Right cardiac atrium (tissue), 5 donors: ENCODE measurements at regions not wholly inside any gene's neighbourhood (a gene's known extent, or its start where the extent isn't known, plus 50 kb on each side); places are given as distances from the start of the nearest gene placed in this dataset.
A peak's percentile ranks its signal among the peaks of the same experiment; 100 is the strongest.

Experiments used
- ATAC-seq, 2 donors: fragments of 200-7000 bp; cut with Tn5 transposase; one replicate each; pipeline versions ENCODE4 v1.8.0 to v1.9.1; 2020; ENCODE audit warnings: moderate library complexity in 2 of 2, mild to moderate bottlenecking in 1 of 2
- DNase-seq, 3 donors: peaks; one replicate each; pipeline ENCODE4 v3.0.0-alpha.2; 2020
- H3K27ac ChIP-seq: one replicate; pipeline ENCODE4 v1.5.1; 2013; ENCODE audit warnings: mild to moderate bottlenecking, low read length, control low read depth, moderate library complexity
- H3K27me3 ChIP-seq: one replicate; pipeline ENCODE4 v1.6.1; 2013; ENCODE audit not compliant: control insufficient read depth, insufficient read depth
- H3K4me1 ChIP-seq: one replicate; pipeline ENCODE4 v1.6.1; 2013; ENCODE audit warnings: low read length; ENCODE audit not compliant: control insufficient read depth, insufficient read depth
- H3K4me3 ChIP-seq: one replicate; pipeline ENCODE4 v1.5.1; 2013; ENCODE audit warnings: low read length, control low read depth
- H3K9me3 ChIP-seq: one replicate; pipeline ENCODE4 v1.6.1; 2013; ENCODE audit warnings: low read length; ENCODE audit not compliant: control insufficient read depth
- WGBS: extraction: QIAGEN DNeasy Blood & Tissue Kit; methylation state at CpG from one replicate; pipeline ENCODE4 v1.1.7; 2013; 5-methylcytosine and 5-hydroxymethylcytosine counted together
- intact Hi-C, 4 donors: fragments of 100-400 bp; cut with DNase I; formaldehyde crosslinking; loops; one replicate each; pipeline versions ENCODE4 v1.11.0 to v1.14.0; 2022 to 2023
- donor health status: healthy with polysubstance abuse.
- donor health status: DM: no; HTN: yes; CAD: no.
- donor health status: DM: no; HTN: no; CAD: no.
- donor health status: DM: no; HTN: yes; CAD: no; lungs with severe emphysema.
- donor health status: DM: yes; HTN: yes; CAD: no.

DNA sequence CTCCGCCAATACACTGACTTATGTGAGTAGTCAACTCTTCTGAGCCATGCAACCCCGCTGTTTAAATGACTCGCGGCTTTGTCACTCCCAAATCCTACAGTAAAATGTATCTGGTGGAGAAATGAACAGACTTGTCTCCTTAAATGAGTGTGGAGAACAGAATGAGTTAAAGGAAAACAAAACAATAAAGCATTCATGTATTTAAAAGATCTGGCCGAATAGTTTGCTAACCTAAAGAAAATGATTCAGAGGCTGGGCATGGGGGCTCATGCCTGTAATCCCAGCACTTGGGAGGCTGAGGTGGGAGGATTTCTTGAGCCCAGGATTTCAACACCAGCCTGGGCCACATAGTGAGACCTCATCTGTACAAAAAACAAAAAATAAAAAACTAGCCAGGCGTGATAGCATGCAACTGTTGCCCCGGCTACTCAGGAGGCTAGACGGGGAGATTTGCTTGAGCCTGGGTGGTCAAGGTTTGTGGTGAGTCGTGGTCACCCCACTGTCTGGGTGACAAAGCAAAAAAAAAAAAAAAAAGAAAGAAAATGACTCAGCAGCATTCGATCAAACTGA lies 86.5 kb upstream of the PFKP start:
- Histone ChIP-seq H3K4me1 (no peaks in the 10 kb centered on the region), H3K9me3 (no peaks in the 10 kb centered on the region), H3K27ac (no peak overlapping the region), H3K27me3 (no peaks in the 10 kb centered on the region), H3K4me3 (no peak overlapping the region)
- WGBS: 77% methylated on average over 10 of the region's 10 CpGs
- ATAC-seq (no peak), DNase-seq (no peak)
- intact Hi-C loops: no loop called here

DNA sequence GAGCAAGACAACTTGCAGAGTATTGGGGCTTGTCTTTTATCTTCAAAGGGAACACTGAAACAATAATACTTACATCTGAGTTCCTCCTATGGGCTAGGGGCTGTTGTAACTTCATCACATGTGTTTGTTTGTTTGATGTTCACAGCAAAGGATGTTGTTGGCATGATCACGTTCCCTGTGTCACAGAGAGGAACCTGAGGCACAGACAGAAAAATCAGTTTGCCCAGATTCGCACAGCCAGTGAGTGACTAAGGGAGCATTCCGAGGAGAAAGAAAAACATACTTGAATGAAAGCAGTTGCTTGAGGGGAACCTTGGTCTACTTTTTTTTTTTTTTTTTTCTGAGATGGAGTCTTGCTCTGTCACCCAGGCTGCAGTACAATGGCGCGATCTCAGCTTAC lies 87.2 kb upstream of the PFKP start:
- intact Hi-C loops: no loop called here
- ATAC-seq: no peak
- no peaks in the 10 kb centered on the region for H3K9me3 ChIP-seq
- WGBS: 84% methylated on average over 5 of the region's 5 CpGs
- no peak overlapping the region for H3K4me3 ChIP-seq
- no peak overlapping the region for H3K27ac ChIP-seq
- H3K4me1 ChIP-seq: no peaks in the 10 kb centered on the region
- DNase-seq: no peak
- no peaks in the 10 kb centered on the region for H3K27me3 ChIP-seq

DNA sequence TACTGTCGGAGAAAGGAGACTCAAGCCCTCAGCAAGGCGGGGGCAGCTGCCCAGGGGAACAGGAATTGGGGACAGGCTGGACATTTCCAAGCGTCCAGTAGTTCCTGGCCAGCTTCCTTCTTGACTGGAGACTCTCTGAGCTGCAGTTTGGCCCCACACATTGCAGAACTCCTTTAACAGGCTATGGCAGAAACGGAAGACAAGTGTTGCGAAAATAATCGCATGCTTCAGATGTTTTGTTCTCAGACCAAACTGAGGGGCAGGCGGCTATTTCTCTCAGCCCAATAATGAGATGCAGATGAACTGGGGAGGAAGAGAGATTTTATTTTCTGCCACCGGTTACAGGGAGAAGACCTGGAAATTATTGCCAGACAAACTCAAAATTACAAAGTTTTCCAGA lies 88.0 kb upstream of the PFKP start:
- Histone ChIP-seq H3K4me3 (no peak overlapping the region), H3K9me3 (no peaks in the 10 kb centered on the region), H3K27me3 (no peaks in the 10 kb centered on the region), H3K27ac (no peak overlapping the region), H3K4me1 (no peaks in the 10 kb centered on the region)
- intact Hi-C loops: no loop called here
- ATAC-seq (no peak), DNase-seq (peak in 1 of 3 donors; percentile 55)
- WGBS: 58% methylated on average over 8 of the region's 8 CpGs

DNA sequence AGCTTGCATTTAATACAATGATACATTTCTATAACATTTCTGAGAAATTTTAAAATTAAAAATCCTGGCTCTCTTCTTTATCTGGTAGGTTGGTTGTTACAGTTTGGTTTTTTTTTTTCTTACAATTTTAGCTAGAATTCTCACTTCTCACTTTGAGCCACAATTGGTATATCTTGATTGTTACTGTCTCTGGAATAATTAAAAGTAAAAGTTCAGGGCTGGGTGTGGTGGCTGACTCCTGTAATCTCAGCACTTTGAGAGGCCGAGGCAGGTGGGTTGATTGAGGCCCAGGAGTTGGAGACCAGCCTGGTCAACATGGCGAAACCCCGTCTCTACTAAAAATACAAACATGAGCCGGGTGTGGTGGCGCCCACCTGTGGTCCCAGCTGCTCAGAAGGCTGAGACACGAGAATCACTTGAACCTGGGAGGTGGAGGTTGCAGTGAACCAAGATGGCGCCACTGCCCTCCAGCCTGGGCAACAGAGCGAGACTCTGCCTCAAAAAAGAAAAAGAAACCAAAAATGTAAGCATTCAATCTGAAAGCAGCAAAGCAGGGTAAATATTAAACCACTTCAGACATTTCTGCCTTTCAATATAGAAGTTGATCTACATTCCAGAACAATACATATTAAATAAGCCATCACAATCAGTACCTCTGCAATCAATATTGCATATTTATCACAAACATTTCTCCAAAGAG lies 88.6 kb upstream of the PFKP start:
- 89% methylated on average over 8 of the region's 8 CpGs for whole genome bisulfite sequencing
- ATAC-seq (no peak), DNase-seq (no peak)
- no peak overlapping the region for H3K27ac ChIP-seq
- intact Hi-C loops: no loop called here
- H3K4me1 ChIP-seq: no peaks in the 10 kb centered on the region
- no peak overlapping the region for H3K4me3 ChIP-seq
- no peaks in the 10 kb centered on the region for H3K9me3 ChIP-seq
- H3K27me3 ChIP-seq: no peaks in the 10 kb centered on the region

DNA sequence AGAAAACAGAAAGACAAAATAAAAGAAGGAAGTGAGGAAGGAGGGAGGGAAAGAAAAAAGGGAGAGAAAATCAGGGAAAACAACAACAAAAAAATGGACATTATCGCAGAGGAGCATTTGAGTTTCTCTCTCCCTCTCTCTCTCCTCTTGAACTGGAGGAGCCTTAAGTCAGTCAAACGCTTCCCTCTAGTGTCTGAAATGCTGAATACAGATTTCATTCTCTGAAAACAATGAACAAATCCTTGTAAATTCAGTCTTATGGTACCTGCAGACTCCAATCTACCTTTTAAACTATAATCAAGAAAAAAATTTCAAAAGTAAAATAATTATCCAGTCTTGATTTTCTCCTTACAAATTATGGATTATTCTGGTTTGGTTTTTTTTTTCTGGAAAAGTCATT lies 89.2 kb upstream of the PFKP start:
- H3K4me3 ChIP-seq: no peak overlapping the region
- no peaks in the 10 kb centered on the region for H3K9me3 ChIP-seq
- intact Hi-C loops: no loop called here
- ATAC-seq (no peak), DNase-seq (no peak)
- WGBS: 21% methylated on average over 2 of the region's 2 CpGs
- H3K4me1 ChIP-seq: no peaks in the 10 kb centered on the region
- H3K27me3 ChIP-seq: no peaks in the 10 kb centered on the region
- H3K27ac ChIP-seq: no peak overlapping the region

DNA sequence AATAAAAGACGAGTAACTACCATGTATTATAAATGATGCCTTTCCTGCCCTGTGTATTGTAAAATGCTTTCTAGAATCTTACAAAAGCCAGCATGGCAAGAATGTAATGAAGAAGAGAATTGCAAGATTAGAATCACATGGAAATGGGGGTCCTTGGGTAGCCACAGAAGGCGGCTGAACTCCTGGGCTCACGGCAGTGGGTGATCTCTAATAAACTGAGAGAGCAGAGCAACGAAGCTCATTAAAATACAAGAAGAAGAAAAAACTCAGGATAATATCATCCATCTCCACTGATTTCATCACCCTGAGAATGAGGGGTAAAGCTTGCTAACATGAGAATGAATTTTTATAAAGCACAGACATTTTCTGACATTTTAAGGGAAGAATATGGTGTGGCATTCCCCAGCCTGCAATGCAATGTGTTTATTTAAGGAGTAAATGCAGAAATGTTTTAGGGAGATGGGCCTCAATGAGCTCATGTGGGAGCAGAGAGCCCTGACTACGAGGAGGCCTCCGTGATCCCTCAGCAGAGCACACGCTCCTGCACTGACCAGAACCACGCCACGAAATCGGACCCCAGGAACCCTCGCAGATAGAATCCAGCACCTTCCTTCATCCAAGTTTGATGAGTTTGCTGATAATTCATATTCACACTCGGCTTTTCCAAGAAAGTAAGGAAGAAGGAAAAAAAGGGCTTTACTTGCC lies 92.7 kb upstream of the PFKP start:
- ATAC-seq: no peak
- Histone ChIP-seq H3K4me1 (no peaks in the 10 kb centered on the region), H3K9me3 (no peaks in the 10 kb centered on the region), H3K27ac (no peak overlapping the region), H3K27me3 (no peaks in the 10 kb centered on the region), H3K4me3 (no peak overlapping the region)
- 85% methylated on average over 12 of the region's 12 CpGs for WGBS
- no peak for DNase-seq
- intact Hi-C loops: no loop called here

DNA sequence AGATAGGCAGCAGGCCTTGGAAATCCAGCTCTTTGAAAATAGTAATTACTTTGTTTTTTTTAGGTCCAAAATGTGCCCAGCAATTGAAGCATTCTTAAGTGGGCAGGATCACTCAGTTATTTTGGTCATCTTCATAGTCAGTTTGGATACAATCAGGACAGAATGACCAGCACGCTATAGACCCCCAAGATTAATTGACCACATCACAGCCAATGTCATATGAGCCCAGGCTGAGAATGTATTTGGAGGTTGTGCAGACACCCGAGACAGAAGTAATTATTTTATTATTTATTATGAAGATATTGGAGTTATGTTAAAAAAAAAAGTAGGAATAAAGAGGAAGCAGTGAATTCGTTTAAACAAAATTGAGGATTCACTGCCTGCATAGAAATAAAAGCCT lies 93.3 kb upstream of the PFKP start:
- H3K27me3 ChIP-seq: no peaks in the 10 kb centered on the region
- H3K4me3 ChIP-seq: no peak overlapping the region
- WGBS: 77% methylated on average over 3 of the region's 3 CpGs
- H3K4me1 ChIP-seq: no peaks in the 10 kb centered on the region
- H3K27ac ChIP-seq: no peak overlapping the region
- intact Hi-C loops: no loop called here
- ATAC-seq (no peak), DNase-seq (no peak)
- H3K9me3 ChIP-seq: no peaks in the 10 kb centered on the region

DNA sequence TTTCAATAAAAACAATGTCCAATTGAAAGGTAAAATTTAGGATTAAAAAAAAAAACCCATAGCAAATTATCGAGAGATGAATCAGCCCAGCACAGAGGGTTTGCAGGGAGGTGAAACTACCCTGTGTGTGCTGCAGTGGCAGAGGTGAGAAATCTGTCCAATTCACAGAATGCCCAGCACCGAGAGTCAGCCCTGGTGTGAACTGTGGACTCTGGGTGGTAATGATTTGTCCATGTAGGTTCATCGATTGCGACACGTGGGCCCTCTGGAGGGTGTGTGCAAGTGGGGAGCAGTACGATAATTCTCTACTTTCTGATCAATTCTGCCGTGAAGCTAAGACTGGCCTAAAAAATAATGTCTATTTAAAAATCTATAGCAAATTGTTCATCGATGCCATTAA lies 94.5 kb upstream of the PFKP start:
- Histone ChIP-seq H3K9me3 (no peaks in the 10 kb centered on the region), H3K4me3 (no peak overlapping the region), H3K27me3 (no peaks in the 10 kb centered on the region), H3K27ac (no peak overlapping the region), H3K4me1 (no peaks in the 10 kb centered on the region)
- DNase-seq (no peak), ATAC-seq (no peak)
- WGBS: 81% methylated on average over 8 of the region's 8 CpGs
- intact Hi-C loops: no loop called here

DNA sequence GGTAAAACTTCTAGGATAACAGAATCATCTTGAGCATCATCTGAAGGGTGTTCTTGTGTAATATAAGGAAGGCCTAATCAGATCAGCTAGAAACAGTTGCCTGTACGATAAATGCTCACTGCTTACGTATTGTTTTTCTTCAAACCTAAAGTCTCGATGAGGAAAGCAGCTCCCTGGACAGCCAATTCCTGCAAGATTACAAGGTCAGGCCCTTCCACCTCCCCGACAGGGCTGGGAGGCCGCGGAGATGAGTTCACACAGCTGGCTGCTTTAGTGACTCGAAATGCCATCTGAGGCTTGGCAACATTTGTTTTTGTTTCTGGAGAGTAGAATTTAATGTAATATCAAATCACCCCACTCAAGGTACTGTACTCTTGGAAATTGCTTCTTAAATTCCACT lies 95.1 kb upstream of the PFKP start:
- Histone ChIP-seq H3K4me1 (no peaks in the 10 kb centered on the region), H3K27ac (no peak overlapping the region), H3K9me3 (no peaks in the 10 kb centered on the region), H3K27me3 (no peaks in the 10 kb centered on the region), H3K4me3 (no peak overlapping the region)
- no peak for ATAC-seq
- WGBS: 53% methylated on average over 7 of the region's 7 CpGs
- no peak for DNase-seq
- intact Hi-C loops: no loop called here

DNA sequence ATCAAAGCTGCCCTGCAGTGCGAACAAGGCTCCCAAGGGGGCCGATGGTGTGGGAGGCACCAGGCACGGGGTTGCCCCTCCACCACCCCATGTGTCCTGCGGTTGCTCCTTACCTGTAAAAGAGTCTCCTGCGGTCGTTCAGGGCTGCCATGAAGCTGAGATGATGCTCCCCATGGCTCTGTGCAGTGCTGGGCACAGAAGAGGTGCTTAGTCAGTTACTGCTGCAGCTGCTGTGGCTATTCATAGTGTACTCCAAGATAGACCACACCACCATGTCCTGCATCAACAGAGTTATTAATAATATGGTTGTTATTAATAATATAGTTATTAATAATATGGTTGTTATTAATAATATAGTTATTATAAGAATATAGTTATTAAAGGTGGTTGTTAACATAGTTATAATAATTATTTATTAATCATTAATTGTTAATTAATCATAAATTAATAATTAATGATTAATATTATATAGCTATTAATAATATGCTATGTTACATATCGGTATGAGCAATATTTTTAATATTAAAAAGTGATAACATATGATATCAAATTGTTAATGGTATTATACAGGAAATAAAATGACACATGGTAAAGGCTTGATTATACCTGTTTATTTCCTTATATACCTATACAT lies 97.0 kb upstream of the PFKP start:
- Histone ChIP-seq H3K9me3 (no peaks in the 10 kb centered on the region), H3K4me3 (no peak overlapping the region), H3K4me1 (no peaks in the 10 kb centered on the region), H3K27me3 (no peaks in the 10 kb centered on the region), H3K27ac (no peak overlapping the region)
- intact Hi-C loops: no loop called here
- DNase-seq (no peak), ATAC-seq (no peak)
- WGBS: 75% methylated on average over 7 of the region's 7 CpGs

DNA sequence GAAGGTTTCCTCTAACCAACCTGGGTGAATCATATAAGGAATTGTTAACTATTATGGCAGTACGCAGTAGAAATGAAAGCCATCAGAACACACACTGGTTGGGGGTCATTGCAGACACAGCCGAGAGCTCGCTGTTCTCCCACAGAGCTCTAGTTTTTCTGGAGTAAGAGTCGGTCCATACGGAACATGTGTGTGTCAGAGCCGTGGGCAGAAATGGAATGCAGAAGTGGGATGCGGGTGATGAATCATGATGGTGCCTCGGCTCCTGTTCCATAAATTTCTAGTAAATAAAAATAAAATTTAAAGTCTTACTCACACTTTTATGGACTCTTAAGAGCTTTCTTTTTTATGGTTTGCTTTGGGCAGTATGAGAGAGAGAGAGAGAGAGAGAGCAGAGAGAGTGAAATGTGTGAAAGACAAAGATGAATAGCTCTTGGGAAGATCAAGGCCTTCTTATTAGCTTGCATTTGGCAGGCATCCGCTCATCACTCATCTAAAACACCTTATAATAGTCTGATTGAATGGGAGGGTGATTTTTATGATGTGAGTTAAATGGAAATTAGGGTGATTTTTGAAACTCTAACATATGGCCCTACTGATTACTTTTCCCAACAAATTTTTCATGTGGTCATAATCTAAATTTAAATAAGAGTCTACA lies 98.8 kb upstream of the PFKP start:
- no peak overlapping the region for H3K4me3 ChIP-seq
- H3K9me3 ChIP-seq: no peaks in the 10 kb centered on the region
- intact Hi-C loops: no loop called here
- no peaks in the 10 kb centered on the region for H3K27me3 ChIP-seq
- no peaks in the 10 kb centered on the region for H3K4me1 ChIP-seq
- H3K27ac ChIP-seq: no peak overlapping the region
- DNase-seq: no peak
- ATAC-seq: no peak
- 81% methylated on average over 9 of the region's 9 CpGs for WGBS
